Panc1 (cell line): ENCODE measurements at regions not wholly inside any gene's neighbourhood (a gene's known extent, or its start where the extent isn't known, plus 50 kb on each side); places are given as distances from the start of the nearest gene placed in this dataset.

Source experiments
- POLR2AphosphoS5 ChIP-seq: IDR thresholded peaks from 2 replicates; pipeline ENCODE4 v1.6.1; 2012; ENCODE audit warnings: mild to moderate bottlenecking, low read depth, low read length, moderate library complexity
- SIN3A ChIP-seq: IDR thresholded peaks from 2 replicates; pipeline ENCODE4 v1.6.1; 2012; ENCODE audit warnings: low read depth, mild to moderate bottlenecking, low read length, moderate library complexity, borderline replicate concordance; ENCODE audit not compliant: insufficient read depth
- TCF7L2 ChIP-seq: IDR thresholded peaks from 2 replicates; pipeline ENCODE4 v1.6.1; 2011; ENCODE audit warnings: mild to moderate bottlenecking, low read depth, low read length, inconsistent platforms
- TF ChIP-seq, protein P1 (sequence below): fragments of 450-650 bp; IDR thresholded peaks from 2 replicates; pipeline ENCODE4 v1.5.1; 2017; ENCODE audit warnings: mild to moderate bottlenecking

DNA sequence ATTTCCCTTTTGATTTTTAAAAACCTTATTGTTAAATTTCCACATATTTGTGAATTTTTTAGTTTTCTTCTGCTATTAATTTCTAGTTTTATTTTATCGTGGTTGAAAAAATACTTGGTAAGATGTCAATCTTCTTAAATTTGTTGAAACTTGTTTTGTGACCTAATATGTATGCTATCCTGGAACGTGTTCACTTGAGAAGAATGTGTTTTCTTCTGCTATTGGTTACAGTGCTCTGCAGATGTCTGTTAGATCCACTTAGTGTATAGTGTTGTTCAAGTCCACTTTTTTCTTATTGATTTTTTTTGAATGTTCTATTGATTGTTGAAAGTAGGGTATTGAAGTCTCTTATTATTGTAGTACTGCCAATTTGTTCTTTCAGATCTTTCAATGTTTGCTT lies 116.5 kb upstream of the NETO1 start:
- TF ChIP-seq, protein P1, sequence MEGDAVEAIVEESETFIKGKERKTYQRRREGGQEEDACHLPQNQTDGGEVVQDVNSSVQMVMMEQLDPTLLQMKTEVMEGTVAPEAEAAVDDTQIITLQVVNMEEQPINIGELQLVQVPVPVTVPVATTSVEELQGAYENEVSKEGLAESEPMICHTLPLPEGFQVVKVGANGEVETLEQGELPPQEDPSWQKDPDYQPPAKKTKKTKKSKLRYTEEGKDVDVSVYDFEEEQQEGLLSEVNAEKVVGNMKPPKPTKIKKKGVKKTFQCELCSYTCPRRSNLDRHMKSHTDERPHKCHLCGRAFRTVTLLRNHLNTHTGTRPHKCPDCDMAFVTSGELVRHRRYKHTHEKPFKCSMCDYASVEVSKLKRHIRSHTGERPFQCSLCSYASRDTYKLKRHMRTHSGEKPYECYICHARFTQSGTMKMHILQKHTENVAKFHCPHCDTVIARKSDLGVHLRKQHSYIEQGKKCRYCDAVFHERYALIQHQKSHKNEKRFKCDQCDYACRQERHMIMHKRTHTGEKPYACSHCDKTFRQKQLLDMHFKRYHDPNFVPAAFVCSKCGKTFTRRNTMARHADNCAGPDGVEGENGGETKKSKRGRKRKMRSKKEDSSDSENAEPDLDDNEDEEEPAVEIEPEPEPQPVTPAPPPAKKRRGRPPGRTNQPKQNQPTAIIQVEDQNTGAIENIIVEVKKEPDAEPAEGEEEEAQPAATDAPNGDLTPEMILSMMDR, result no peak
- TF ChIP-seq SIN3A (no peak), POLR2AphosphoS5 (no peak), TCF7L2 (no peak)
